HepG2 (cell line): ENCODE measurements at regions not wholly inside any gene's neighbourhood (a gene's known extent, or its start where the extent isn't known, plus 50 kb on each side); places are given as distances from the start of the nearest gene placed in this dataset.

ENCODE experiments used
- CREB1 ChIP-seq, 2 experiments: fragments of 450-650 bp in 1 of 2; IDR thresholded peaks; 2 replicates each; pipeline ENCODE4 v1.6.1; 2016 to 2017; ENCODE audit warnings: control low read depth in 1 of 2, mild to moderate bottlenecking in 1 of 2, missing compliant biosample characterization in 1 of 2, missing genetic modification characterization in 1 of 2
- EZH2 ChIP-seq: conservative IDR thresholded peaks from 2 replicates; pipeline ENCODE4 v1.6.1; 2012; ENCODE audit warnings: mild to moderate bottlenecking, low read depth, low read length, moderate library complexity
- PITX1 ChIP-seq: sonication (generic); formaldehyde crosslinking; IDR thresholded peaks from 2 replicates; pipeline ENCODE4 v1.5.1; 2020; ENCODE audit warnings: mild to moderate bottlenecking, missing genetic modification reagents
- POLR2AphosphoS5 ChIP-seq: IDR thresholded peaks from 2 replicates; pipeline ENCODE4 v1.6.1; 2012; ENCODE audit warnings: low read depth, low read length
- ZNF331 ChIP-seq: sonication (generic); formaldehyde crosslinking; IDR thresholded peaks from 2 replicates; pipeline ENCODE4 v1.4.0; 2020; ENCODE audit warnings: missing genetic modification reagents
- ZNF562 ChIP-seq: sonication (generic); formaldehyde crosslinking; IDR thresholded peaks from 2 replicates; pipeline ENCODE4 v1.8.0; 2022; ENCODE audit warnings: missing genetic modification reagents, borderline replicate concordance
- TF ChIP-seq, protein P1 (sequence below): sonication (generic); formaldehyde crosslinking; IDR thresholded peaks from 2 replicates; pipeline ENCODE4 v1.5.0; 2020; ENCODE audit warnings: mild to moderate bottlenecking, missing genetic modification reagents, moderate library complexity
- TF ChIP-seq, protein P2 (sequence below): sonication (generic); formaldehyde crosslinking; IDR thresholded peaks from 2 replicates; pipeline ENCODE4 v1.5.0; 2020; ENCODE audit warnings: missing genetic modification reagents, mild to moderate bottlenecking, borderline replicate concordance
- TF ChIP-seq, protein P3 (sequence below): sonication (generic); formaldehyde crosslinking; IDR thresholded peaks from 2 replicates; pipeline ENCODE4 v1.4.0; 2020; ENCODE audit warnings: missing genetic modification reagents, borderline replicate concordance
- TF ChIP-seq, protein P4 (sequence below): sonication (generic); formaldehyde crosslinking; IDR thresholded peaks from 2 replicates; pipeline ENCODE4 v1.8.1; 2023; ENCODE audit warnings: missing genetic modification reagents, inconsistent platforms, borderline replicate concordance
- TF ChIP-seq, protein P5 (sequence below): sonication (generic); formaldehyde crosslinking; IDR thresholded peaks from 2 replicates; pipeline ENCODE4 v1.4.0; 2020; ENCODE audit warnings: mild to moderate bottlenecking, missing genetic modification reagents, borderline replicate concordance
- TF ChIP-seq, protein P6 (sequence below): sonication (generic); formaldehyde crosslinking; IDR thresholded peaks from 2 replicates; pipeline ENCODE4 v1.8.1; 2023; ENCODE audit warnings: mild to moderate bottlenecking, inconsistent platforms, moderate library complexity, missing genetic modification reagents, borderline replicate concordance
- TF ChIP-seq, protein P7 (sequence below): sonication (generic); formaldehyde crosslinking; IDR thresholded peaks from 2 replicates; pipeline ENCODE4 v1.4.0; 2020; ENCODE audit warnings: mild to moderate bottlenecking, missing genetic modification reagents

DNA sequence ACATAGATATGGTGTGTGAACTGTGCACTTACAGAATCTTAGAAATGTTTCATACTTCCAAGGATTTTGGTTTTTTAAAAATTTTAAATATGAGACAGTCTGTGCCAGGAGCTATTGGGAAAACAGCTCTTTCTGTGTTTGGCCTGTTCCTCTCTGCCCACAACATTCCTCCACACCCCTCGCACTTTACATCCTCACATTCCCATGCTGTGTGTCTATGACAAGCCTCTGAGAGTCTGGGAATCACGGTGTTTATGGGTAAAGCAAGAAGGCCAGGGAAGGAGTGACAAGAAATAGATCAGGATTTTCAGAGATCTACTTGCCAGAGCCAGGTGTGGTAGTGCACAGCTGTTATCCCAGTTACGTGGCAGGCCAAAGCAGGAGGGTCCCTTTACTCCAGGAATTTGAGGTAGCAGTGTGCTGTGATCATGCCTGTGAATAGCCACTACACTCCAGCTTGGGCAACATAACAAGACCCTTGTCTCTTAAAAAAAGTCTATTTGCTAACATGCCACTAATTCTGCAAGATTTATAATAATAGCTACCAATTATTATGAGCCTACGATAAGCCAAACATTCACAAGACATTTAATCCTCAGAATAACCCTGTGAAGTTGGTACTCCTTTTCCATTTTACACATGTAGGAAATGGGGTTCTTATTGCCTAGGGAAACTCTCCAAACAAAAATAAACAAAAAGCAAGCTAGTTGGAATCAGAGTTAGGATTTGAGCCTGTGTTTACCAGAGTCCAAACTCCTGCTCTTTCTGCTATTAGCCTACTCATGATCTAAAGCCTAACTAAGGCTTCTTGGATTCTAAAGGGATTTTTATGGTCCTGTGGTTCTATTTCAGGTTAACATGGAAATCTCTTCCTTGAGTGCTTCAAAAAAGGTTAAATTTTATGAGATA is 168.3 kb upstream of the SP8 start:
- TF ChIP-seq, protein P1, sequence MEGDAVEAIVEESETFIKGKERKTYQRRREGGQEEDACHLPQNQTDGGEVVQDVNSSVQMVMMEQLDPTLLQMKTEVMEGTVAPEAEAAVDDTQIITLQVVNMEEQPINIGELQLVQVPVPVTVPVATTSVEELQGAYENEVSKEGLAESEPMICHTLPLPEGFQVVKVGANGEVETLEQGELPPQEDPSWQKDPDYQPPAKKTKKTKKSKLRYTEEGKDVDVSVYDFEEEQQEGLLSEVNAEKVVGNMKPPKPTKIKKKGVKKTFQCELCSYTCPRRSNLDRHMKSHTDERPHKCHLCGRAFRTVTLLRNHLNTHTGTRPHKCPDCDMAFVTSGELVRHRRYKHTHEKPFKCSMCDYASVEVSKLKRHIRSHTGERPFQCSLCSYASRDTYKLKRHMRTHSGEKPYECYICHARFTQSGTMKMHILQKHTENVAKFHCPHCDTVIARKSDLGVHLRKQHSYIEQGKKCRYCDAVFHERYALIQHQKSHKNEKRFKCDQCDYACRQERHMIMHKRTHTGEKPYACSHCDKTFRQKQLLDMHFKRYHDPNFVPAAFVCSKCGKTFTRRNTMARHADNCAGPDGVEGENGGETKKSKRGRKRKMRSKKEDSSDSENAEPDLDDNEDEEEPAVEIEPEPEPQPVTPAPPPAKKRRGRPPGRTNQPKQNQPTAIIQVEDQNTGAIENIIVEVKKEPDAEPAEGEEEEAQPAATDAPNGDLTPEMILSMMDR (CRISPR knock-in tag): no peak
- TF ChIP-seq, protein P2, sequence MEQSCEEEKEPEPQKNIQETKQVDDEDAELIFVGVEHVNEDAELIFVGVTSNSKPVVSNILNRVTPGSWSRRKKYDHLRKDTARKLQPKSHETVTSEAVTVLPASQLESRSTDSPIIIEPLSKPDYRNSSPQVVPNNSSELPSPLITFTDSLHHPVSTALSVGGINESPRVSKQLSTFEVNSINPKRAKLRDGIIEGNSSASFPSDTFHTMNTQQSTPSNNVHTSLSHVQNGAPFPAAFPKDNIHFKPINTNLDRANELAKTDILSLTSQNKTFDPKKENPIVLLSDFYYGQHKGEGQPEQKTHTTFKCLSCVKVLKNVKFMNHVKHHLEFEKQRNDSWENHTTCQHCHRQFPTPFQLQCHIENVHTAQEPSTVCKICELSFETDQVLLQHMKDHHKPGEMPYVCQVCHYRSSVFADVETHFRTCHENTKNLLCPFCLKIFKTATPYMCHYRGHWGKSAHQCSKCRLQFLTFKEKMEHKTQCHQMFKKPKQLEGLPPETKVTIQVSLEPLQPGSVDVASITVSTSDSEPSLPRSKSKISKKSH (CRISPR knock-in tag): no peak
- TF ChIP-seq, protein P3, sequence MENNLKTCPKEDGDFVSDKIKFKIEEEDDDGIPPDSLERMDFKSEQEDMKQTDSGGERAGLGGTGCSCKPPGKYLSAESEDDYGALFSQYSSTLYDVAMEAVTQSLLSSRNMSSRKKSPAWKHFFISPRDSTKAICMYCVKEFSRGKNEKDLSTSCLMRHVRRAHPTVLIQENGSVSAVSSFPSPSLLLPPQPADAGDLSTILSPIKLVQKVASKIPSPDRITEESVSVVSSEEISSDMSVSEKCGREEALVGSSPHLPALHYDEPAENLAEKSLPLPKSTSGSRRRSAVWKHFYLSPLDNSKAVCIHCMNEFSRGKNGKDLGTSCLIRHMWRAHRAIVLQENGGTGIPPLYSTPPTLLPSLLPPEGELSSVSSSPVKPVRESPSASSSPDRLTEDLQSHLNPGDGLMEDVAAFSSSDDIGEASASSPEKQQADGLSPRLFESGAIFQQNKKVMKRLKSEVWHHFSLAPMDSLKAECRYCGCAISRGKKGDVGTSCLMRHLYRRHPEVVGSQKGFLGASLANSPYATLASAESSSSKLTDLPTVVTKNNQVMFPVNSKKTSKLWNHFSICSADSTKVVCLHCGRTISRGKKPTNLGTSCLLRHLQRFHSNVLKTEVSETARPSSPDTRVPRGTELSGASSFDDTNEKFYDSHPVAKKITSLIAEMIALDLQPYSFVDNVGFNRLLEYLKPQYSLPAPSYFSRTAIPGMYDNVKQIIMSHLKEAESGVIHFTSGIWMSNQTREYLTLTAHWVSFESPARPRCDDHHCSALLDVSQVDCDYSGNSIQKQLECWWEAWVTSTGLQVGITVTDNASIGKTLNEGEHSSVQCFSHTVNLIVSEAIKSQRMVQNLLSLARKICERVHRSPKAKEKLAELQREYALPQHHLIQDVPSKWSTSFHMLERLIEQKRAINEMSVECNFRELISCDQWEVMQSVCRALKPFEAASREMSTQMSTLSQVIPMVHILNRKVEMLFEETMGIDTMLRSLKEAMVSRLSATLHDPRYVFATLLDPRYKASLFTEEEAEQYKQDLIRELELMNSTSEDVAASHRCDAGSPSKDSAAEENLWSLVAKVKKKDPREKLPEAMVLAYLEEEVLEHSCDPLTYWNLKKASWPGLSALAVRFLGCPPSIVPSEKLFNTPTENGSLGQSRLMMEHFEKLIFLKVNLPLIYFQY (CRISPR knock-in tag): no peak
- TF ChIP-seq ZNF331 (CRISPR knock-in tag): no peak
- no peak for TF ChIP-seq PITX1 (CRISPR knock-in tag)
- TF ChIP-seq, protein P4, sequence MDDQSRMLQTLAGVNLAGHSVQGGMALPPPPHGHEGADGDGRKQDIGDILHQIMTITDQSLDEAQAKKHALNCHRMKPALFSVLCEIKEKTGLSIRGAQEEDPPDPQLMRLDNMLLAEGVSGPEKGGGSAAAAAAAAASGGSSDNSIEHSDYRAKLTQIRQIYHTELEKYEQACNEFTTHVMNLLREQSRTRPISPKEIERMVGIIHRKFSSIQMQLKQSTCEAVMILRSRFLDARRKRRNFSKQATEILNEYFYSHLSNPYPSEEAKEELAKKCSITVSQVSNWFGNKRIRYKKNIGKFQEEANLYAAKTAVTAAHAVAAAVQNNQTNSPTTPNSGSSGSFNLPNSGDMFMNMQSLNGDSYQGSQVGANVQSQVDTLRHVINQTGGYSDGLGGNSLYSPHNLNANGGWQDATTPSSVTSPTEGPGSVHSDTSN (CRISPR knock-in tag): no peak
- TF ChIP-seq, protein P5, sequence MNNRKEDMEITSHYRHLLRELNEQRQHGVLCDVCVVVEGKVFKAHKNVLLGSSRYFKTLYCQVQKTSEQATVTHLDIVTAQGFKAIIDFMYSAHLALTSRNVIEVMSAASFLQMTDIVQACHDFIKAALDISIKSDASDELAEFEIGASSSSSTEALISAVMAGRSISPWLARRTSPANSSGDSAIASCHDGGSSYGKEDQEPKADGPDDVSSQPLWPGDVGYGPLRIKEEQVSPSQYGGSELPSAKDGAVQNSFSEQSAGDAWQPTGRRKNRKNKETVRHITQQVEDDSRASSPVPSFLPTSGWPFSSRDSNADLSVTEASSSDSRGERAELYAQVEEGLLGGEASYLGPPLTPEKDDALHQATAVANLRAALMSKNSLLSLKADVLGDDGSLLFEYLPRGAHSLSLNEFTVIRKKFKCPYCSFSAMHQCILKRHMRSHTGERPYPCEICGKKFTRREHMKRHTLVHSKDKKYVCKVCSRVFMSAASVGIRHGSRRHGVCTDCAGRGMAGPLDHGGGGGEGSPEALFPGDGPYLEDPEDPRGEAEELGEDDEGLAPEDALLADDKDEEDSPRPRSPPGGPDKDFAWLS: no peak
- TF ChIP-seq, protein P6, sequence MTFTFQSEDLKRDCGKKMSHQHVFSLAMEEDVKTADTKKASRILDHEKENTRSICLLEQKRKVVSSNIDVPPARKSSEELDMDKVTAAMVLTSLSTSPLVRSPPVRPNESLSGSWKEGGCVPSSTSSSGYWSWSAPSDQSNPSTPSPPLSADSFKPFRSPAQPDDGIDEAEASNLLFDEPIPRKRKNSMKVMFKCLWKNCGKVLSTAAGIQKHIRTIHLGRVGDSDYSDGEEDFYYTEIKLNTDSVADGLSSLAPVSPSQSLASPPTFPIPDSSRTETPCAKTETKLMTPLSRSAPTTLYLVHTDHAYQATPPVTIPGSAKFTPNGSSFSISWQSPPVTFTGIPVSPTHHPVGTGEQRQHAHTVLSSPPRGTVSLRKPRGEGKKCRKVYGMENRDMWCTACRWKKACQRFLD (CRISPR knock-in tag): no peak
- TF ChIP-seq, protein P7, sequence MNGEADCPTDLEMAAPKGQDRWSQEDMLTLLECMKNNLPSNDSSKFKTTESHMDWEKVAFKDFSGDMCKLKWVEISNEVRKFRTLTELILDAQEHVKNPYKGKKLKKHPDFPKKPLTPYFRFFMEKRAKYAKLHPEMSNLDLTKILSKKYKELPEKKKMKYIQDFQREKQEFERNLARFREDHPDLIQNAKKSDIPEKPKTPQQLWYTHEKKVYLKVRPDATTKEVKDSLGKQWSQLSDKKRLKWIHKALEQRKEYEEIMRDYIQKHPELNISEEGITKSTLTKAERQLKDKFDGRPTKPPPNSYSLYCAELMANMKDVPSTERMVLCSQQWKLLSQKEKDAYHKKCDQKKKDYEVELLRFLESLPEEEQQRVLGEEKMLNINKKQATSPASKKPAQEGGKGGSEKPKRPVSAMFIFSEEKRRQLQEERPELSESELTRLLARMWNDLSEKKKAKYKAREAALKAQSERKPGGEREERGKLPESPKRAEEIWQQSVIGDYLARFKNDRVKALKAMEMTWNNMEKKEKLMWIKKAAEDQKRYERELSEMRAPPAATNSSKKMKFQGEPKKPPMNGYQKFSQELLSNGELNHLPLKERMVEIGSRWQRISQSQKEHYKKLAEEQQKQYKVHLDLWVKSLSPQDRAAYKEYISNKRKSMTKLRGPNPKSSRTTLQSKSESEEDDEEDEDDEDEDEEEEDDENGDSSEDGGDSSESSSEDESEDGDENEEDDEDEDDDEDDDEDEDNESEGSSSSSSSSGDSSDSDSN: no peak
- TF ChIP-seq EZH2: no peak
- no peak for TF ChIP-seq POLR2AphosphoS5
- TF ChIP-seq CREB1 (IDR thresholded peaks at IDR 0.05): no peak
- TF ChIP-seq CREB1 (CRISPR knock-in tag; IDR thresholded peaks at IDR 0.05): no peak
- TF ChIP-seq ZNF562 (CRISPR knock-in tag): no peak
